Neural crest cell (in vitro differentiated cells): ENCODE measurements at regions not wholly inside any gene's neighbourhood (a gene's known extent, or its start where the extent isn't known, plus 50 kb on each side); places are given as distances from the start of the nearest gene placed in this dataset.

ENCODE experiments used
- DNase-seq: peaks from one replicate; pipeline ENCODE4 v3.0.0; 2021; ENCODE audit warnings: low read depth, mixed read lengths, low spot score
- H3K27ac Mint-ChIP-seq: one replicate; pipeline ENCODE4 v1.8.0; 2021; ENCODE audit warnings: mild to moderate bottlenecking, mixed read lengths; ENCODE audit not compliant: unreplicated experiment
- H3K27me3 Mint-ChIP-seq: 2 replicates; pipeline ENCODE4 v1.8.0; 2021; ENCODE audit warnings: low read depth, mild to moderate bottlenecking, mixed read lengths
- H3K36me3 Mint-ChIP-seq: 2 replicates; pipeline ENCODE4 v1.8.0; 2021; ENCODE audit warnings: low read depth, mild to moderate bottlenecking, mixed read lengths
- H3K4me1 Mint-ChIP-seq: 2 replicates; pipeline ENCODE4 v1.8.0; 2021; ENCODE audit warnings: mixed read lengths
- H3K4me3 Mint-ChIP-seq: one replicate; pipeline ENCODE4 v1.8.0; 2021; ENCODE audit warnings: mild to moderate bottlenecking, mixed read lengths
- H3K9me3 Mint-ChIP-seq: 2 replicates; pipeline ENCODE4 v1.8.0; 2021; ENCODE audit warnings: mixed read lengths
- TF ChIP-seq, protein P1 (sequence below): fragments of 200-600 bp; sonication (generic); conservative IDR thresholded peaks from 2 replicates; pipeline ENCODE4 v1.5.0; 2021; ENCODE audit warnings: antibody characterized with exemption, mild to moderate bottlenecking

DNA sequence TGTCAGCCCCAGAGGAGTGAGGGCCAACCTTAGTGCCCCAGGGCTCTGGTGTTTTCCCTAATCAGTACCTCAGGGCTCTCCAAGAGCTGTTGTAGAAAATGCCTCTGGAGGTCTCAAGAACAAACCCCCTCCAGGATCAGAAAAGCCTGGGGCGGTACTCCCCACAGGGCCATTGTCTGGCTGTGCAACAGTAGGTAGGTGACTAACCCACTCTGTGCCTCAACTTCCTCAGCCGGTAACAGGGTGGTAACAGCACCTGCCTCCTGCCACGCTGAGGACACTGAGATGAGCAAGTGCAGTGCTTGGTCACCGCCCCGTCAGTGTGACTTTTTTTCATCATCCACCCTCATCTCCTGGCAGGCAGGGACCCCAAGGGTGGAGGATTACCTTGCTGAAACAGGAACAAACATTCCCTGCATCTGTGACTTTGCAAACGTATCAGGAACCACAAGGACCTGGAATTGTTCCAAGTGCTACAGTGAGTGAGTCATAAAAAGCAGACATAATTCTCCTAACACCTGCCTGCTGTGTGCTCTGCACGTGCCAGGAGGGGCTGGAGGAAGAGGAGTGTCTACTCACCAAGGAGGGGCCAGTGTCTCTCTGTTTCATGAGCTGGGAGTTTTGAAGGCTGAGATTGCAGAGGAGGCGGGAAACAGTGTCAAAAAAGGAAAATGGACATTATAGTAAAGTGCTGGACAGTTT, 440.8 kb downstream of the NPHP4 start:
- no peak overlapping the region for H3K27ac Mint-ChIP-seq
- peaks cover 41% of the 10 kb centered on the region for H3K27me3 Mint-ChIP-seq
- peaks cover 6% of the 10 kb centered on the region for H3K9me3 Mint-ChIP-seq
- H3K4me3 Mint-ChIP-seq: no peak overlapping the region
- no peaks in the 10 kb centered on the region for H3K4me1 Mint-ChIP-seq
- no peak for DNase-seq
- peaks cover 3% of the 10 kb centered on the region for H3K36me3 Mint-ChIP-seq
- TF ChIP-seq, protein P1, sequence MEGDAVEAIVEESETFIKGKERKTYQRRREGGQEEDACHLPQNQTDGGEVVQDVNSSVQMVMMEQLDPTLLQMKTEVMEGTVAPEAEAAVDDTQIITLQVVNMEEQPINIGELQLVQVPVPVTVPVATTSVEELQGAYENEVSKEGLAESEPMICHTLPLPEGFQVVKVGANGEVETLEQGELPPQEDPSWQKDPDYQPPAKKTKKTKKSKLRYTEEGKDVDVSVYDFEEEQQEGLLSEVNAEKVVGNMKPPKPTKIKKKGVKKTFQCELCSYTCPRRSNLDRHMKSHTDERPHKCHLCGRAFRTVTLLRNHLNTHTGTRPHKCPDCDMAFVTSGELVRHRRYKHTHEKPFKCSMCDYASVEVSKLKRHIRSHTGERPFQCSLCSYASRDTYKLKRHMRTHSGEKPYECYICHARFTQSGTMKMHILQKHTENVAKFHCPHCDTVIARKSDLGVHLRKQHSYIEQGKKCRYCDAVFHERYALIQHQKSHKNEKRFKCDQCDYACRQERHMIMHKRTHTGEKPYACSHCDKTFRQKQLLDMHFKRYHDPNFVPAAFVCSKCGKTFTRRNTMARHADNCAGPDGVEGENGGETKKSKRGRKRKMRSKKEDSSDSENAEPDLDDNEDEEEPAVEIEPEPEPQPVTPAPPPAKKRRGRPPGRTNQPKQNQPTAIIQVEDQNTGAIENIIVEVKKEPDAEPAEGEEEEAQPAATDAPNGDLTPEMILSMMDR: no peak

DNA sequence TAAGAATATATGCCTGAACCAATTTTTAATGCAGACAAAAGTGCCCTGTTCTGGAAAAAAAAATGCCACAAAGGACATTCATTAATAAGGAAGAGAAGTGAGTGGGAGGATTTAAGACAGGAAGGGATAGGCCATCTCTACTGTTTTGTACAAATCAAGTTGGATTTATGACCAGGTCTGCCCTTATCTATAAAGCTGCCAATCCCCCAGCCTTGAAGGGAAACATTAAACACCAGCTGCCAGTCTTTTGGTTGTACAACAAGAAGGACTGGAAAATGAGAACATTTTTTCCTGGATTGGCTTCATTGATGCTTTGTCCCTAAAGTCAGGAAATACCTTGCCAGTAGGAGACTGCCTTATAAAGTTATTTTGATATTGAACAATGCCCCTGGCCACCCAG, 444.0 kb downstream of the NPHP4 start:
- no peak overlapping the region for H3K4me3 Mint-ChIP-seq
- H3K36me3 Mint-ChIP-seq: peaks cover 3% of the 10 kb centered on the region

DNA sequence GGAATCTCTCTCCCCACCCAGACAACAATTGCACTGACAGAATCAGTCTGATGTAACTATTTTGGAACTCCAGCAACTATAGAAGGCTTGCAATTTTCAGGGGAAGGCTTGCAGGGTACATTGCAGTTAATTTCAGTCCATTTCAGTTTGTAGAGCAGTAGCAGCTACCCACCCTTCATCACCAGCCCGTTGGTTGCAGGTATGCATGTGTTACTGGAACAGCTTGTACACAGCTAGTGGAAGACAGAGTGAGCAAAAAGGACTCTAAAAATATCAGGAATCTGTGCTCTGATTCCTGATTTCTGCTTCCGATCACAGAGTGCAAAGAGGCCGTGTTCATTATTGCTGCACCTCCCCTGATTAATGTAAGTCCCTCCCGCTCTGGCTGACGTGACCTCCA, 449.0 kb downstream of the NPHP4 start:
- H3K4me1 Mint-ChIP-seq: no peaks in the 10 kb centered on the region
- H3K27ac Mint-ChIP-seq: no peak overlapping the region
- TF ChIP-seq, protein P1: no peak
- H3K4me3 Mint-ChIP-seq: no peak overlapping the region
- no peak for DNase-seq
- H3K9me3 Mint-ChIP-seq: peaks cover 5% of the 10 kb centered on the region
- peaks cover 75% of the 10 kb centered on the region for H3K27me3 Mint-ChIP-seq
- H3K36me3 Mint-ChIP-seq: no peaks in the 10 kb centered on the region

More for the DNA sequence above, 444.0 kb downstream of the NPHP4 start:
- DNase-seq: no peak
- no peak overlapping the region for H3K27ac Mint-ChIP-seq
- H3K4me1 Mint-ChIP-seq: no peaks in the 10 kb centered on the region
- peaks cover 2% of the 10 kb centered on the region for H3K9me3 Mint-ChIP-seq
- H3K27me3 Mint-ChIP-seq: peaks cover 59% of the 10 kb centered on the region
- TF ChIP-seq, protein P1: no peak

DNA sequence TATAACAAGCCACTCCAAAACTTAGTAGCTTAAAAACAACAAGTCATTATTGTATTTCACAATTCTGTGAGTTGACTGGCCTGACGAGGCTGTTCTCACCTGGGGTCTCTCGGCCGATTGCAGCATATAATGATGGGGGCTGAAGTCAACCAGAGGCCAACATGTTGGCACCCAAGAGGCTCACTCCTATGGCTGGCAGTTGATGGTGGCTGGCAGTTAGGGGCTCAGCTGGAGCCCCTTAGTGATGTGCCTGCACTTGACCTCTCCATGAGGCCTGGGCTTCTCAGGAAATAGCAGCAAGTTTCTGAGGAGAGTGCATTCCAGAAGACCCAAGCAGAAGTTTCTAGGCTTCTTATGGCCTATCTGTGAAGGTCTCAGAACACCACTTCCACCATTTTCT, 459.4 kb downstream of the NPHP4 start:
- Mint-ChIP-seq H3K9me3 (no peaks in the 10 kb centered on the region), H3K4me3 (no peak overlapping the region), H3K27me3 (peaks cover 45% of the 10 kb centered on the region), H3K36me3 (no peaks in the 10 kb centered on the region), H3K27ac (no peak overlapping the region), H3K4me1 (no peaks in the 10 kb centered on the region)
- no peak for DNase-seq
- TF ChIP-seq, protein P1: no peak

DNA sequence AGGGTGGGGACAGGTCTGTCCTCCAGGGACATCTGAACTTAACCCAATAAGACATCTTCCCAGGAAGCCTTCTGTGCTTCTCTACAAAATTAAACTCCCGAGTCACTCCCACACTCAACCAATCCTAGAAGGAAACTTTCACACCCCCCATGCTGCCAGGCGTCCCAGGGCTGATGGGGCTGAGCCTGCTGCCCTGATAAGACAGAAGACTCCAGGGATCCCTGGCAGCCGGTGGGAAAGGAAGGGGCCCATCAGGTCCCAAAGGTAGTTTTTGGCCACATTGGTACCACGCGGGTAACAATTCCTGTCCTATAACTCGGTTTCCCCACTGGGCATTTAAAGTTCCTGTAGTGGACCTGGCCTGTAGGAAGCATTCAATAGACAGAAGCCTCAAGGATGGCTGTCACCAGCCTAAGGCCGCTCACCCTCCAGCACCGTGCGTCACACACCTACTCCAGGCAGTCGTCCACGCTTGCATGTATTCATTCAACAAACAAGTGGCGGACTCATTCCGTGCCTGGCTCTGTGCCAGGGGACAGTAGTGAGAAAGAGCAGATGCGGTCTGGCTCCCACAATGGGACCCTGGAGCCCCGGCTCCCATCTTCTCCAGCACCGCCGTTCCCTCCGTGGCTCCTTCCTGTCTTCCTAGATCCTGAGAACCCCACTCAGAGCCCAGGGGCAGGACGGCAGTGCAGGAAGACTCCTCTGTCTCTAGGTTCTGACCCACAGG, 465.2 kb downstream of the NPHP4 start:
- Mint-ChIP-seq H3K27me3 (peaks cover 5% of the 10 kb centered on the region), H3K9me3 (peaks cover 2% of the 10 kb centered on the region), H3K4me3 (no peak overlapping the region), H3K27ac (no peak overlapping the region), H3K36me3 (no peaks in the 10 kb centered on the region), H3K4me1 (peaks cover 9% of the 10 kb centered on the region)
- DNase-seq: no peak
- TF ChIP-seq, protein P1: no peak
